Vagina (tissue), 2 donors: ENCODE measurements at regions not wholly inside any gene's neighbourhood (a gene's known extent, or its start where the extent isn't known, plus 50 kb on each side); places are given as distances from the start of the nearest gene placed in this dataset.

Experiments
- POLR2A ChIP-seq, 2 donors: fragments of 450-650 bp; IDR thresholded peaks; one replicate each; pipeline ENCODE4 v1.6.1; 2017; ENCODE audit warnings: antibody characterized with exemption in 2 of 2, mild to moderate bottlenecking in 2 of 2, moderate library complexity in 2 of 2
- POLR2AphosphoS5 ChIP-seq, 2 donors: sonication (generic); formaldehyde crosslinking; IDR thresholded peaks; one replicate each; pipeline ENCODE4 v1.9.0; 2017; ENCODE audit warnings: antibody characterized with exemption in 2 of 2, mild to moderate bottlenecking in 2 of 2, low read depth in 1 of 2; ENCODE audit not compliant: insufficient read depth in 1 of 2
- TF ChIP-seq, protein P1 (sequence below), 3 experiments: fragments of 450-650 bp in 2 of 3; fragments of 200-600 bp in 1 of 3; sonication (generic) in 1 of 3; IDR thresholded peaks; one replicate each; pipeline ENCODE4 v1.5.1; 2017 to 2019; ENCODE audit warnings: antibody characterized with exemption in 3 of 3, mild to moderate bottlenecking in 2 of 3, moderate library complexity in 2 of 3

DNA sequence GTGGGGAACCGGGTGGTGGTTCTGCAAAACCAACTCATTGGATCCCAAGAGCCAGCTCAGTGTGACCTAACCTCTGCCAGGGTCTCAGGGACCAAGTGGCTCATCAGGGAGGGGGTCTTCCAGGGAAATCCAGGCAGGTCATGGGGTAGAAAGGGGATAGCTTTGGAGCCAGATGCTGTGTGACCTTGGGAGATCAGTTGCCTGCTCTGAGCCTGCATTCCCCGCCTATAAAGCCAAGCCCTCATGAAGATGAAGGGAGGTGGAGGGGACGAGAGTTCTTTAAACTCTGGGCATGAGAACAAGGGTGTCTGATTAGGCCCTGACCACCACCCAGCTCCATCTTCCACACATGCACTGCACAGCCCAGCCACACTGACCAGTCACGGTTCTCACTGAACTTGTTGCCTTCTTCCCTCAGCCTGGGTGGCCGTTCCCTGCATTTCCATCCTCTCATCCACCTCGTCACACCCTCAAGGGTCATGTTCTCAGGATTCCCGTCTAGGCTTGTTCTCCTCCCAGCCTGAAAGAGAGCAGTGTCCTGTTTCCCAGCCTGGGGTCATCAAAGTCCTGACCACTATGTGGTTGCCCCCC is 475.5 kb downstream of the TBC1D22A start:
- TF ChIP-seq POLR2AphosphoS5 (IDR thresholded peaks at IDR 0.05; ENCODE audit: insufficient read depth in 1 of 2, low read depth in 1 of 2) (no peak), POLR2A (IDR thresholded peaks at IDR 0.05) (no peak)
- TF ChIP-seq, protein P1, sequence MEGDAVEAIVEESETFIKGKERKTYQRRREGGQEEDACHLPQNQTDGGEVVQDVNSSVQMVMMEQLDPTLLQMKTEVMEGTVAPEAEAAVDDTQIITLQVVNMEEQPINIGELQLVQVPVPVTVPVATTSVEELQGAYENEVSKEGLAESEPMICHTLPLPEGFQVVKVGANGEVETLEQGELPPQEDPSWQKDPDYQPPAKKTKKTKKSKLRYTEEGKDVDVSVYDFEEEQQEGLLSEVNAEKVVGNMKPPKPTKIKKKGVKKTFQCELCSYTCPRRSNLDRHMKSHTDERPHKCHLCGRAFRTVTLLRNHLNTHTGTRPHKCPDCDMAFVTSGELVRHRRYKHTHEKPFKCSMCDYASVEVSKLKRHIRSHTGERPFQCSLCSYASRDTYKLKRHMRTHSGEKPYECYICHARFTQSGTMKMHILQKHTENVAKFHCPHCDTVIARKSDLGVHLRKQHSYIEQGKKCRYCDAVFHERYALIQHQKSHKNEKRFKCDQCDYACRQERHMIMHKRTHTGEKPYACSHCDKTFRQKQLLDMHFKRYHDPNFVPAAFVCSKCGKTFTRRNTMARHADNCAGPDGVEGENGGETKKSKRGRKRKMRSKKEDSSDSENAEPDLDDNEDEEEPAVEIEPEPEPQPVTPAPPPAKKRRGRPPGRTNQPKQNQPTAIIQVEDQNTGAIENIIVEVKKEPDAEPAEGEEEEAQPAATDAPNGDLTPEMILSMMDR (IDR thresholded peaks at IDR 0.05): no peak
